Liver (tissue), 3 donors: ENCODE measurements at regions not wholly inside any gene's neighbourhood (a gene's known extent, or its start where the extent isn't known, plus 50 kb on each side); places are given as distances from the start of the nearest gene placed in this dataset.

ENCODE experiments used
- ATF3 ChIP-seq: IDR thresholded peaks from 2 replicates; pipeline ENCODE4 v1.6.1; 2016; ENCODE audit warnings: antibody characterized with exemption
- CTCF ChIP-seq: fragments of 150-350 bp; IDR thresholded peaks from 2 replicates; pipeline ENCODE4 v1.5.1; 2017; ENCODE audit warnings: improper control_type of control experiment, low read depth, low read length; ENCODE audit not compliant: missing input control
- EGR1 ChIP-seq, 2 donors: IDR thresholded peaks; 2 replicates each; pipeline ENCODE4 v1.6.1; 2016 to 2018; ENCODE audit warnings: antibody characterized with exemption in 2 of 2, low read depth in 2 of 2
- HNF4A ChIP-seq, 2 donors: conservative IDR thresholded peaks; 2 replicates each; pipeline ENCODE4 v1.6.1; 2016; ENCODE audit warnings: antibody characterized with exemption in 2 of 2, mild to moderate bottlenecking in 2 of 2
- RAD21 ChIP-seq, 2 donors: IDR thresholded peaks; 2 replicates each; pipeline ENCODE4 v1.6.1; 2016; ENCODE audit warnings: antibody characterized with exemption in 2 of 2, mild to moderate bottlenecking in 2 of 2
- REST ChIP-seq: IDR thresholded peaks from 2 replicates; pipeline ENCODE4 v1.6.1; 2016; ENCODE audit warnings: antibody characterized with exemption, mild to moderate bottlenecking
- SP1 ChIP-seq: IDR thresholded peaks from 2 replicates; pipeline ENCODE4 v1.6.1; 2018; ENCODE audit warnings: antibody characterized with exemption, mild to moderate bottlenecking
- TAF1 ChIP-seq: conservative IDR thresholded peaks from 2 replicates; pipeline ENCODE4 v1.6.1; 2016; ENCODE audit warnings: antibody characterized with exemption, mild to moderate bottlenecking
- YY1 ChIP-seq: IDR thresholded peaks from 2 replicates; pipeline ENCODE4 v1.6.1; 2016; ENCODE audit warnings: antibody characterized with exemption, mild to moderate bottlenecking
- ZBTB33 ChIP-seq: IDR thresholded peaks from 2 replicates; pipeline ENCODE4 v1.6.1; 2016; ENCODE audit warnings: antibody characterized with exemption
- donor health status: healthy.
- donor health status: healthy.

GRCh38 chr10:33764694-33765185 is 430.3 kb upstream of the NRP1 start:
- no peak for TF ChIP-seq CTCF
- TF ChIP-seq HNF4A (conservative IDR thresholded peaks at IDR 0.05) = no peak
- TF ChIP-seq SP1 = no peak
- TF ChIP-seq ZBTB33 = no peak
- no peak for TF ChIP-seq REST
- TF ChIP-seq YY1 = no peak
- no peak for TF ChIP-seq RAD21 (IDR thresholded peaks at IDR 0.05)
- no peak for TF ChIP-seq TAF1
- no peak for TF ChIP-seq EGR1 (IDR thresholded peaks at IDR 0.05; ENCODE audit: low read depth in 2 of 2)
- no peak for TF ChIP-seq ATF3
